ENCODE measurements at regions not wholly inside any gene's neighbourhood (a gene's known extent, or its start where the extent isn't known, plus 50 kb on each side); places are given as distances from the start of the nearest gene placed in this dataset.

DNA sequence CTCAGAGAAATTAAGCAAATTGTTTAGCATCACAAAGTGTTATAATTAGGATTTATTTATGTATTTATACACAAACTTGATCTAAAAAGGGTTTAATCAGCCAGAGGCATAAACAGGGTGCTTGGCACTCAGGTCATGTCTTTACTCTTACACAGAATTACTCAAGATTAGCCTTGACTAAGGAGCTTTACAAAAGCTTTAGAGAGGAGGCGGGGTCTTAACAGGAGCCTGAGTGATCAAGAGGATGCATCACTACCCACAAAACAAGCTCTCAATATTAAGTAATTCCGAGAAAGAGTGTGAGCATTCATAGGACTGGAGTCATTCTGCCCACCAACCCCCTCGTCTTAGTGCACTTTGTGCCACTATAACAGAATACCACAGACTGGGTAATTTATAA, 103.0 kb downstream of the SPATA19 start:
- no peaks in the 10 kb centered on the region for H3F3A ChIP-seq (ENCODE audit: insufficient read depth, low read length, poor library complexity, severe bottlenecking)
- no peak overlapping the region for H3K4me3 ChIP-seq (ENCODE audit: low read length)
- no peak overlapping the region for H3K9ac ChIP-seq (ENCODE audit: low read length)
- no peak overlapping the region for H3K4me2 ChIP-seq (ENCODE audit: low read length)
- no peaks in the 10 kb centered on the region for H3K36me3 ChIP-seq (ENCODE audit: insufficient read depth, low read length)
- TF ChIP-seq CTCF (IDR thresholded peaks at IDR 0.05; ENCODE audit: poor library complexity, severe bottlenecking) (no peak), MXI1 (conservative IDR thresholded peaks at IDR 0.05; ENCODE audit: poor library complexity, severe bottlenecking) (no peak), EZH2 (IDR thresholded peaks at IDR 0.05; ENCODE audit: borderline replicate concordance, insufficient read depth, low read length, poor library complexity, severe bottlenecking) (no peak), EP300 (conservative IDR thresholded peaks at IDR 0.05; ENCODE audit: poor library complexity, severe bottlenecking) (no peak), REST (IDR thresholded peaks at IDR 0.05; ENCODE audit: borderline replicate concordance) (no peak), SMC3 (conservative IDR thresholded peaks at IDR 0.05; ENCODE audit: poor library complexity) (no peak), TAF1 (IDR thresholded peaks at IDR 0.05; ENCODE audit: low read depth) (no peak), POLR2AphosphoS5 (IDR thresholded peaks at IDR 0.05) (no peak), RAD21 (conservative IDR thresholded peaks at IDR 0.05) (no peak)
- no peaks in the 10 kb centered on the region for H3K9me3 ChIP-seq (ENCODE audit: low read length)
- H3K9me2 ChIP-seq (ENCODE audit: insufficient read depth, low read length) = no peaks in the 10 kb centered on the region
- no peaks in the 10 kb centered on the region for H4K20me1 ChIP-seq (ENCODE audit: insufficient read depth)
- no peak overlapping the region for H3K27ac ChIP-seq (ENCODE audit: low read length)
- no peaks in the 10 kb centered on the region for H3K27me3 ChIP-seq (ENCODE audit: insufficient read depth, low read depth, low read length)
- H3K79me2 ChIP-seq (replicated peaks; ENCODE audit: insufficient read depth, low read length) = no peaks in the 10 kb centered on the region
- no peak overlapping the region for H2AFZ ChIP-seq (ENCODE audit: low read depth, low read length)

DNA sequence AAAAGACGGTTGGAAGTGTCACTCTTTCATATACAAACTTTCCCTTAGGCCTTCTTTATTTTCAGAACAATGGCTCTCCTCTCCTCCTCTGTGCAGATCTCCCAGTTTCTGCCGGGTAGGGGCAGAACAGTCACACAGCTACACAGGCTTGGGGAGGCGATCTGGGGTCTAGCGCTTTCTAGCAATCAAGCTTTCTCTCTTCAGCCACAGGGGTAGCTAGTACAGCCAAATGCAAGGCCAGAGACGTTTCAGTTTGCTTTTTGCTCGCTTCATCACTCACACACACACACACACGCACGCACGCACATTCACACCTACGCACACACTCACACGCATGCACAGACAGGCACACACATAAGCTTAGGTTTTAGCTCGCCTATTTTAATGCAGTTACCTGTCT, 104.3 kb downstream of the SPATA19 start:
- H3K36me3 ChIP-seq (ENCODE audit: insufficient read depth, low read length) = no peaks in the 10 kb centered on the region
- no peak overlapping the region for H3K4me3 ChIP-seq (ENCODE audit: low read length)
- H3K9me2 ChIP-seq (ENCODE audit: insufficient read depth, low read length) = no peaks in the 10 kb centered on the region
- no peaks in the 10 kb centered on the region for H3K27me3 ChIP-seq (ENCODE audit: insufficient read depth, low read depth, low read length)
- H3K4me2 ChIP-seq (ENCODE audit: low read length) = no peak overlapping the region
- H4K20me1 ChIP-seq (ENCODE audit: insufficient read depth) = no peaks in the 10 kb centered on the region
- no peak overlapping the region for H3K27ac ChIP-seq (ENCODE audit: low read length)
- no peak overlapping the region for H3K9ac ChIP-seq (ENCODE audit: low read length)
- no peak overlapping the region for H2AFZ ChIP-seq (ENCODE audit: low read depth, low read length)
- H3F3A ChIP-seq (ENCODE audit: insufficient read depth, low read length, poor library complexity, severe bottlenecking) = no peaks in the 10 kb centered on the region
- H3K9me3 ChIP-seq (ENCODE audit: low read length) = no peaks in the 10 kb centered on the region
- TF ChIP-seq EZH2 (IDR thresholded peaks at IDR 0.05; ENCODE audit: borderline replicate concordance, insufficient read depth, low read length, poor library complexity, severe bottlenecking) (no peak), REST (IDR thresholded peaks at IDR 0.05; ENCODE audit: borderline replicate concordance) (no peak), CTCF (IDR thresholded peaks at IDR 0.05; ENCODE audit: poor library complexity, severe bottlenecking) (no peak), TAF1 (IDR thresholded peaks at IDR 0.05; ENCODE audit: low read depth) (no peak), MXI1 (conservative IDR thresholded peaks at IDR 0.05; ENCODE audit: poor library complexity, severe bottlenecking) (no peak), POLR2AphosphoS5 (IDR thresholded peaks at IDR 0.05) (no peak), EP300 (conservative IDR thresholded peaks at IDR 0.05; ENCODE audit: poor library complexity, severe bottlenecking) (no peak), SMC3 (conservative IDR thresholded peaks at IDR 0.05; ENCODE audit: poor library complexity) (no peak), RAD21 (conservative IDR thresholded peaks at IDR 0.05) (no peak)
- no peaks in the 10 kb centered on the region for H3K79me2 ChIP-seq (replicated peaks; ENCODE audit: insufficient read depth, low read length)

Measured in neural cell (in vitro differentiated cells).